ENCODE measurements at regions not wholly inside any gene's neighbourhood (a gene's known extent, or its start where the extent isn't known, plus 50 kb on each side); places are given as distances from the start of the nearest gene placed in this dataset.

DNA sequence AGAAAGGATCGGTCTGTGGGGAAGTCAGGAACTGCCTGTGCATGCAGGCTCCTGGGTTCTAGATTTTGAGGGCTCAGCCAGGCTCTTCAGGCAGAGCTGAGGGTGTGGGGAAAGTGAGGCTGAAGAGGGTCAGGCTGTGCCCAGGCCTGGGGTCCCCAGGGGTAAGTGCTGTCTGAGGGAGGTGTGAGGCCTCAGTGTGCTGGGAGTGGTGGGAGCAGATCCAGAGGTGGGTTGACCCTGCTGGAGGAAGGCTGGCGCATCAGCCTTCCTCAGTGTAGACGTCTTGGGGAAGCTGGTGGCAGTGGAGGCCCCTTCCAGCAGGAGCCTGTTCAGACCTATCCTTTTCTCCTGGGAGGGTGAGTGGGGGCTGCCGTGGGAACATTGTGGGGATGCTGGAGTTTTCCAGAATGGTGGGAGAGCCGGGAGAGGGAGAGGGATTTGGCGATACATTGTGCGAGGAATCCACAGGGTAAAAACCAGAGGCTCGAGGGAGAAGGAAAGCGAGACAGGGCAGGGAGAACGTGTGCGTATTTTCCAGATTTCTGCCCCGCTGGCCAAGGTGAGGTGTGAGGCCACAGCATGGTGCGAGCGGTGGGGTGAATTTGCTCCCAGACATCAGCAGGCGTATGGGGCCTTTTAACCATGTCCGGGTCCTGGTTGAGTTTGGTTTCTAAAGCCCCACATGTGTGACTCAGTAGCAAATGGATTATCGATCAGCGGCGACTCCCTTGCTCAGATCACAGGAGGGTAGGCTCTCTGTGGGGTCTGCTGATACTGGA, 237.7 kb downstream of the TEX29 start:
- DNase-seq (ENCODE audit: insufficient read length, low spot score, missing footprints) = no peak
- Histone ChIP-seq H3K36me3 (ENCODE audit: insufficient read depth, low read length) (no peaks in the 10 kb centered on the region), H3K4me1 (ENCODE audit: insufficient read depth, low read length) (no peaks in the 10 kb centered on the region), H4K20me1 (ENCODE audit: insufficient read depth, low read length) (no peaks in the 10 kb centered on the region), H3K4me3 (ENCODE audit: insufficient read depth, low read length) (no peak overlapping the region), H3K27me3 (ENCODE audit: insufficient read depth, low read length) (no peaks in the 10 kb centered on the region), H3K9me3 (ENCODE audit: low read depth, low read length) (no peaks in the 10 kb centered on the region), H3K27ac (ENCODE audit: low read depth, low read length) (no peak overlapping the region), H3K4me2 (ENCODE audit: insufficient read depth, low read length) (no peak overlapping the region), H2AFZ (ENCODE audit: low read length) (no peak overlapping the region), H3K79me2 (ENCODE audit: insufficient read depth, low read length) (no peaks in the 10 kb centered on the region)
- TF ChIP-seq, protein P1, sequence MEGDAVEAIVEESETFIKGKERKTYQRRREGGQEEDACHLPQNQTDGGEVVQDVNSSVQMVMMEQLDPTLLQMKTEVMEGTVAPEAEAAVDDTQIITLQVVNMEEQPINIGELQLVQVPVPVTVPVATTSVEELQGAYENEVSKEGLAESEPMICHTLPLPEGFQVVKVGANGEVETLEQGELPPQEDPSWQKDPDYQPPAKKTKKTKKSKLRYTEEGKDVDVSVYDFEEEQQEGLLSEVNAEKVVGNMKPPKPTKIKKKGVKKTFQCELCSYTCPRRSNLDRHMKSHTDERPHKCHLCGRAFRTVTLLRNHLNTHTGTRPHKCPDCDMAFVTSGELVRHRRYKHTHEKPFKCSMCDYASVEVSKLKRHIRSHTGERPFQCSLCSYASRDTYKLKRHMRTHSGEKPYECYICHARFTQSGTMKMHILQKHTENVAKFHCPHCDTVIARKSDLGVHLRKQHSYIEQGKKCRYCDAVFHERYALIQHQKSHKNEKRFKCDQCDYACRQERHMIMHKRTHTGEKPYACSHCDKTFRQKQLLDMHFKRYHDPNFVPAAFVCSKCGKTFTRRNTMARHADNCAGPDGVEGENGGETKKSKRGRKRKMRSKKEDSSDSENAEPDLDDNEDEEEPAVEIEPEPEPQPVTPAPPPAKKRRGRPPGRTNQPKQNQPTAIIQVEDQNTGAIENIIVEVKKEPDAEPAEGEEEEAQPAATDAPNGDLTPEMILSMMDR (IDR thresholded peaks at IDR 0.05; ENCODE audit: extremely low read depth, low read depth, low read length) = no peak

DNA sequence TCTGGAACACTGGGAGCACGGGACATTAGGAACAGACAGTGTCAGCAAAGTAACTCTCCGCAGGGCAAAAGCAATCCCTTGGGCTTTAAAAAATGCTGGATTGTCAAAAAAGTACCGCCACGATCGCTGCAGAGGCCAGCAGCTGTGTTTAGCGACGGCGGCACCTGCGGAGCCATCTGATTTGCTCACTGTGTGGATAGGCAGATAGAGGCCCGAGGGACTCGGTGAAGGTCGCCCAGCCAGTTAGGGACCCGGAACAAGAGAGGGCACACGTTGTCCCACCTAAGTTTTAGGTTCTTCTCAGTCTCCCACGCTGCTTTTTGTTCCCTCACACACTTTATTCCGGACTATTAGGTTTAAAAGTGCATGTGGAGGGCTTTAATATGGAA, 238.3 kb downstream of the TEX29 start:
- DNase-seq (ENCODE audit: insufficient read length, low spot score, missing footprints) = no peak
- H3K27ac ChIP-seq (ENCODE audit: low read depth, low read length) = no peak overlapping the region
- TF ChIP-seq, protein P1 (IDR thresholded peaks at IDR 0.05; ENCODE audit: extremely low read depth, low read depth, low read length) = no peak
- H3K4me2 ChIP-seq (ENCODE audit: insufficient read depth, low read length) = no peak overlapping the region
- no peaks in the 10 kb centered on the region for H3K4me1 ChIP-seq (ENCODE audit: insufficient read depth, low read length)
- no peaks in the 10 kb centered on the region for H3K9me3 ChIP-seq (ENCODE audit: low read depth, low read length)
- H3K79me2 ChIP-seq (ENCODE audit: insufficient read depth, low read length) = no peaks in the 10 kb centered on the region
- no peak overlapping the region for H2AFZ ChIP-seq (ENCODE audit: low read length)
- no peaks in the 10 kb centered on the region for H4K20me1 ChIP-seq (ENCODE audit: insufficient read depth, low read length)
- no peaks in the 10 kb centered on the region for H3K36me3 ChIP-seq (ENCODE audit: insufficient read depth, low read length)
- H3K4me3 ChIP-seq (ENCODE audit: insufficient read depth, low read length) = no peak overlapping the region
- H3K27me3 ChIP-seq (ENCODE audit: insufficient read depth, low read length) = no peaks in the 10 kb centered on the region

- no peaks in the 10 kb centered on the region for H4K20me1 ChIP-seq (ENCODE audit: insufficient read depth, low read length)
- H2AFZ ChIP-seq (ENCODE audit: low read length) = no peak overlapping the region
- TF ChIP-seq, protein P1 (IDR thresholded peaks at IDR 0.05; ENCODE audit: extremely low read depth, low read depth, low read length) = no peak
- H3K9me3 ChIP-seq (ENCODE audit: low read depth, low read length) = no peaks in the 10 kb centered on the region
- no peaks in the 10 kb centered on the region for H3K79me2 ChIP-seq (ENCODE audit: insufficient read depth, low read length)
- no peak overlapping the region for H3K27ac ChIP-seq (ENCODE audit: low read depth, low read length)
- no peaks in the 10 kb centered on the region for H3K27me3 ChIP-seq (ENCODE audit: insufficient read depth, low read length)
- H3K4me2 ChIP-seq (ENCODE audit: insufficient read depth, low read length) = no peak overlapping the region
- H3K4me1 ChIP-seq (ENCODE audit: insufficient read depth, low read length) = no peaks in the 10 kb centered on the region
- no peak overlapping the region for H3K4me3 ChIP-seq (ENCODE audit: insufficient read depth, low read length)
- no peaks in the 10 kb centered on the region for H3K36me3 ChIP-seq (ENCODE audit: insufficient read depth, low read length)
- DNase-seq (ENCODE audit: insufficient read length, low spot score, missing footprints) = no peak
Observed at GRCh38 chr13:111559612-111560403, 239.4 kb downstream of the TEX29 start.
